HG03159 (cell line): ENCODE measurements at regions not wholly inside any gene's neighbourhood (a gene's known extent, or its start where the extent isn't known, plus 50 kb on each side); places are given as distances from the start of the nearest gene placed in this dataset.
"Not testable (repeated sequence)": the region's sequence is repeated elsewhere in the genome, so short reads cannot be mapped to it uniquely, and the experiment has no call there.

Experiments
- ATAC-seq: cut with Tn5 transposase; IDR thresholded peaks from one replicate; pipeline ENCODE4 v1.9.1; 2021; ENCODE audit warnings: mild to moderate bottlenecking, moderate library complexity; ENCODE audit not compliant: unreplicated experiment

- no peak for ATAC-seq
These were observed 1113.6 kb upstream of the SEL1L start for GRCh38 chr14:82647088-82647810.

GRCh38 chr14:82655770-82656169, 1122.1 kb upstream of the SEL1L start:
- ATAC-seq: no peak

DNA sequence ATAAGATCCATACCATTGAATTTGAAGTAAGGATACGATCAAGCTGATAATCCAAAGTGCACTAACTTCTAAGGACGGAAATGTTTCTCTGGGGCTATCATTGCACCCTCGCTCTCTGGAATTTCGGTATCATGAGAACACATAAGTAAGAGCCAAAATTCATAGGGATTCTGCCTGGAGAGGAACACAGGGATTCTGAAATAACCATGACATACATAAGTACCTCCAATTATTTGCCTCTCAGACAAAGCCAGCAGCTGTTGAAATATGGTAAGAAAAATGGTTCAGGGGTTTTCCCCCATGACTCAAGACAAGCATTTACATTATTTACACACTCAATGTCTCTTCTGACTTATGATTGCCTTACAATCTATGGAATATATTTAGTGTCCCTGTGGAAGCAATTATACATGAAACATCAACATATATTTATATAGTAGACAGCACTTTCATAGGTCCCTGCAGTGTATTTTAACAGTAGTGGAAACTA, 1123.6 kb upstream of the SEL1L start:
- ATAC-seq: no peak

- no peak for ATAC-seq
These were observed 1127.6 kb upstream of the SEL1L start for GRCh38 chr14:82661258-82661657.

DNA sequence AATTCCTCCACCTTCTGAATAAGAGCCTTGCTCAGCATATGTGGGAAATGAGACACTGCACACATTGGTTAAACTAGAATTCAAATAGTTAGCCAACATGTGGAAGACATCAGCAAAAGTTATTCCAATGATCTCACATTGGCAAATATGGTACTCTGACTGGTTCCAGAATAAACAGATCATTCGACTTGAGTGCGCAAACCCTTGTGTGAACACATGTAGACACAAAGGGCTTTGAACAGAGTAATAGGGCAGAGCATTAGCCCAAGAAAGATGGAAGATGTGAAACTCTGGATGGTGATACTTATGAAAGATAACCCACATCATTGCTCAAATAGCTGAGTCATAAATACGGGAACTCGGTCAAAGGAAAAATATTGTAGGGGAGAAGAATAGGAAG, 1133.4 kb upstream of the SEL1L start:
- ATAC-seq: no peak

GRCh38 chr14:82667501-82667900, 1133.8 kb upstream of the SEL1L start:
- no peak for ATAC-seq

DNA sequence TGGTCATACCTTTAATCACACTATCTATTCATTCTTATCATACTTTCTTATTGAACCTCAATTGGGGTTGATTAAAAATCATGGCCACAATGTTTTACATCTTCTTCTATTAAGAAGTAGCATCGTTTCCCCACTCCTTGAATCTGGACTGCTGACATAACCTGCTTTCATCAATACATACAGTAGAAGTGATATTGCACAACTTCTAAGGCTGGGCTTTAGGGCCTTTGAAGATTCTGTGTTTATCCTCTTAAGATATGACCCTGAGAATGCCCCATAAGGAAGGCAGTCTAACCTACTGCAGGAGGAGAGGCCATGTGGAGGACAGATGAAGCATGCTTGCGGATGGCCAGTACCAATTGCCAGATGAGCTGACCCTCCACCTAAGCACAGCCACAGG, 1142.8 kb upstream of the SEL1L start:
- no peak for ATAC-seq

DNA sequence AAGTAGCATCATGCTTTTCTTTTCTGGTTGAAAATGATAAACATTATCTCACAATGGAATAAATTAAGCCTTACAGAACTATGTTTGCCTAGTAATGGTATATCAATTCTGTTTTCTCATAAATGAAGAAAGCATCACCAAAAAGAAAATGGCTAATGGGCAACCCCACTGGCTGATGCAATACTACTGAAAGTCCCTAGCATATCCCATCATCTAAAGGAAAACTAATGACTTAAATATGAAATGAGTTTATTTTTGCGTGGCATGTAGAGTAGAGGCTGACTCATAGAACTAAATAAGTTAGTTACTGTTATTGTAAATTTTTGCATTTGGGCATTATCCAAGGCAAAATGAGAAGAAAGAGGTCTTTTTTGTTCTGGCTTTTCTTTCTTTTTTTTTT, 1156.3 kb upstream of the SEL1L start:
- no peak for ATAC-seq

- not testable (repeated sequence) for ATAC-seq
These were observed 1157.5 kb upstream of the SEL1L start for GRCh38 chr14:82691191-82691590.

- ATAC-seq: no peak
These were observed 1161.2 kb upstream of the SEL1L start for GRCh38 chr14:82694820-82695219.

GRCh38 chr14:82704218-82704617, 1170.6 kb upstream of the SEL1L start:
- no peak for ATAC-seq

DNA sequence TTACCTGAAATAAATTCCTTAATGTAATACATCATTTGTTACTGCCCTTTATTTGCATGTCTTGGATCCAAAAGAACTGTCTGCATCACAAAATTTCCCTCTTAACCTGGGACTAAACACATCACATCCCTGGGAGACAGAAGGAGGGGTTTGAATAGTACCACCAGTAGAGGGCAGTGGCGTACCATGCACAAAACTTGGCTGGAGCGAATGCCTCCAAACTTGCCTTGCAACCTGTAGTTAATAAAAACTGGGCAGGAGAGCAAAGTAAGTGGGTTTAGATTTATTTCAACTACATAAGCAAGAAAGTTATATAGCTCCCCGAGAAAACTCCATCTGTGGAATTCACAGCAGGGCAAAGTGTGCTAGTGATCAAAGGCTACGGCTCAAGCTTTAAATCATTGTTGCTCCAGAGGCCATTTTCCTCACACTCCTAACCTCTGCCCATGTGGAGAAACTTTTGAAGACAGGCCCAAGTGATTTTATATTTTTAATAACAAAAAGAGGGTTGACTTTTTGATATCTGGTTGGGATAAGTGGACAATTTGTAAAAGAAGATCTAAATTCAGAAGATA, 1176.7 kb upstream of the SEL1L start:
- ATAC-seq: peak; percentile 81

GRCh38 chr14:82719617-82720016, 1186.0 kb upstream of the SEL1L start:
- no peak for ATAC-seq

DNA sequence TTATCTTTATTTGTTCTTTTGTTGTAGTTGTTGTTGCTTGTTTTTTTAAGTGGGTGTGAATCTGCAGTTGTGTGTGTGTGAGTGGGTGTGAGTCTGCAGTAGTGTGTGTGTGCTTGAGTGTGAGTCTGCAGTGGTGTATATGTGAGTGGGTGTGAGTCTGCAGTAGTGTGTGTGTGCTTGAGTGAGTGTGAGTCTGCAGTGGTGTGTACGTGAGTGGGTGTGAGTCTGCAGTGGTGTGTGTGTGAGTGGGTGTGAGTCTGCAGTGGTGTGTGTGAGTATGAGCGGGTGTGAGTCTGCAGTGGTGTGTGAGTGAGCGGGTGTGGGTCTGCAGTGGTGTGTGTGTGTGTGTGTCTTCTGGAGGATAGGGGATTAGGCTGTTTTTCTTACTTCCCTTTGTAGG, 1186.8 kb upstream of the SEL1L start:
- no peak for ATAC-seq

GRCh38 chr14:82720946-82721345, 1187.3 kb upstream of the SEL1L start:
- no peak for ATAC-seq

GRCh38 chr14:82724316-82724715, 1190.7 kb upstream of the SEL1L start:
- ATAC-seq: no peak

GRCh38 chr14:82725213-82725612, 1191.6 kb upstream of the SEL1L start:
- ATAC-seq: no peak

- ATAC-seq: no peak
These were observed 1197.9 kb upstream of the SEL1L start for GRCh38 chr14:82731526-82731925.

DNA sequence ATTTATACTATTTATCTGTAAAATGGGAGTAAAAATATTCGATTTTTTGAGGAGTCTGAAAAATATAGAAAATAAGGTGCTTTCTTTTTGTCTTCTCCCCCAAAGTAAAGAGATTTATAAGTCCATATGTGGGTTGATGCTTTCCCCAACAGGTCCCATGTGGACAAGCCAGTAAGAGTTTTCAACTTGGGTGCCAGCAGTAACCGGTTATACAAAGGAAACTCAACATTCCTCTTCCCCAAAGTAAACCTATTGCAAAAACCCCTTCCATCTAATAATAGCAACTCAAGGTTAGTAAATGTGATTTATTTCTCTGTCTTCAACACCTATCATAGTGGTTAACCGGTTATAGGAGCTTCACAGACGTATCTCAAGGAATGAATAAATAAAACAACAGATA, 1206.9 kb upstream of the SEL1L start:
- no peak for ATAC-seq

DNA sequence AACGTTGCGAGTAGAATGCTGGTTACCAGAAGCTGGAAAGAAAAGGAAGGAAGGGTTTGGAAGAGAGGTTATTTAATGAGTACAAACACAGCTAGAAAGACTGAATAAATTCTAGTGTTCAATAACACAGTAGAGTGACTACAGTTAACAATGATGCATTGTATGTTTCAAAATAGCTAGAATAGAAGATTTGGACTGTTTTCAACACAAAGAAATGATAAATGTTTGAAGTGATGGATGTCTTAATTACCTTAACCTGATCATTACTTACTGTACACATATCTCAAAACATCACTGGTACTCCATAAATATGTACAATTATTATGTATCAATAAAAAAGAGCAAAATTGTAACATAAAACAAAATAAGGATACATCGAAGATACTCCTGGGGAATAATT, 1221.8 kb upstream of the SEL1L start:
- no peak for ATAC-seq

GRCh38 chr14:82755923-82756322, 1222.3 kb upstream of the SEL1L start:
- ATAC-seq: no peak

GRCh38 chr14:82757776-82758175, 1224.1 kb upstream of the SEL1L start:
- no peak for ATAC-seq

GRCh38 chr14:82759656-82760055, 1226.0 kb upstream of the SEL1L start:
- no peak for ATAC-seq
